B cell (primary cell): ENCODE measurements at regions not wholly inside any gene's neighbourhood (a gene's known extent, or its start where the extent isn't known, plus 50 kb on each side); places are given as distances from the start of the nearest gene placed in this dataset.

Experiments used
- ATAC-seq: fragments of 200-7000 bp; cut with Tn5 transposase; one replicate; pipeline ENCODE4 v1.10.0; 2021; ENCODE audit warnings: low read depth, mild to moderate bottlenecking, moderate number of reproducible peaks, moderate library complexity
- CTCF ChIA-PET: fragments of 350-600 bp; sonication (Branson Sonifier 250); formaldehyde crosslinking; loops from one replicate; lab custom pipeline; 2021; ENCODE audit warnings: antibody characterized with exemption, inconsistent platforms; lab: Charles Lee
- POLR2A ChIA-PET: fragments of 350-600 bp; sonication (Branson Sonifier 250); formaldehyde crosslinking; loops from one replicate; lab custom pipeline; 2021; ENCODE audit warnings: antibody characterized with exemption; lab: Charles Lee
- DNase-seq: peaks from one replicate; pipeline ENCODE4 v3.0.0; 2013
- H2AFZ ChIP-seq: 2 replicates; pipeline ENCODE4 v1.6.1; 2012; ENCODE audit warnings: mild to moderate bottlenecking, low read depth, low read length; ENCODE audit not compliant: insufficient read depth, poor library complexity, severe bottlenecking
- H3K27ac ChIP-seq, 2 donors: 1 replicate in 1 of 2; 2 replicates in 1 of 2; pipeline ENCODE4 v1.5.1; 2012 to 2013; ENCODE audit warnings: low read length in 2 of 2, mild to moderate bottlenecking in 2 of 2, moderate library complexity in 1 of 2
- H3K27me3 ChIP-seq, 4 experiments: fragments of 200-600 bp in 1 of 4; sonication (generic) in 1 of 4; replicated peaks in 1 of 4; 1 replicate in 2 of 4; 2 replicates in 2 of 4; pipeline versions ENCODE4 v1.6.1 to v1.7.0; 2013 to 2016; ENCODE audit warnings: low read length in 3 of 4, mild to moderate bottlenecking in 2 of 4, mixed read lengths in 1 of 4, moderate library complexity in 1 of 4; ENCODE audit not compliant: insufficient read depth in 4 of 4, control insufficient read depth in 3 of 4; ENCODE audit errors: control extremely low read depth in 1 of 4
- H3K36me3 ChIP-seq, 2 experiments: replicated peaks in 1 of 2; 1 replicate in 1 of 2; 2 replicates in 1 of 2; pipeline versions ENCODE4 v1.6.1 to v1.7.1; 2013; ENCODE audit warnings: low read length in 1 of 2; ENCODE audit not compliant: insufficient read depth in 2 of 2, control insufficient read depth in 1 of 2; ENCODE audit errors: control extremely low read depth in 1 of 2, extremely low read depth in 1 of 2
- H3K4me1 ChIP-seq, 2 donors: fragments of 200-600 bp in 1 of 2; sonication (generic) in 1 of 2; 1 replicate in 1 of 2; 2 replicates in 1 of 2; pipeline versions ENCODE4 v1.5.1 to v1.6.1; 2013 to 2017; ENCODE audit warnings: low read length in 2 of 2; ENCODE audit not compliant: control insufficient read depth in 2 of 2, insufficient read depth in 2 of 2
- H3K4me2 ChIP-seq: replicated peaks from 2 replicates; pipeline ENCODE3; 2012; ENCODE audit warnings: mild to moderate bottlenecking, low read depth, low read length; ENCODE audit not compliant: poor library complexity, severe bottlenecking
- H3K4me3 ChIP-seq, 5 experiments: fragments of 200-600 bp in 1 of 5; sonication (generic) in 1 of 5; 1 replicate in 3 of 5; 2 replicates in 2 of 5; pipeline versions ENCODE4 v1.5.1 to v1.7.0; 2011 to 2016; ENCODE audit warnings: low read length in 4 of 5, mild to moderate bottlenecking in 4 of 5, low read depth in 2 of 5, control low read depth in 1 of 5, moderate library complexity in 1 of 5; ENCODE audit not compliant: insufficient read depth in 1 of 5; ENCODE audit errors: control extremely low read depth in 1 of 5, extremely low read depth in 1 of 5
- H3K79me2 ChIP-seq: fragments of 200-600 bp; sonication (generic); one replicate; pipeline ENCODE4 v1.6.0; 2016; ENCODE audit warnings: low read length; ENCODE audit not compliant: control insufficient read depth, insufficient read depth
- H3K9ac ChIP-seq: fragments of 200-600 bp; sonication (generic); 2 replicates; pipeline ENCODE4 v1.6.1; 2017; ENCODE audit warnings: mild to moderate bottlenecking, low read length, moderate library complexity
- H3K9me3 ChIP-seq, 3 donors: one replicate each; pipeline versions ENCODE4 v1.6.1 to v1.7.1; 2013; ENCODE audit warnings: low read length in 2 of 3; ENCODE audit not compliant: control insufficient read depth in 2 of 3, insufficient read depth in 1 of 3; ENCODE audit errors: control extremely low read depth in 1 of 3
- H4K20me1 ChIP-seq: 2 replicates; pipeline ENCODE4 v1.6.0; 2012; ENCODE audit warnings: mild to moderate bottlenecking, low read length; ENCODE audit not compliant: insufficient read depth, control insufficient read depth, poor library complexity, severe bottlenecking
- H3K27ac Mint-ChIP-seq: one replicate; pipeline ENCODE4 v1.8.0; 2021; ENCODE audit warnings: mixed read lengths
- H3K27me3 Mint-ChIP-seq: one replicate; pipeline ENCODE4 v1.8.0; 2021; ENCODE audit warnings: mixed read lengths
- H3K4me1 Mint-ChIP-seq: one replicate; pipeline ENCODE4 v1.8.0; 2021; ENCODE audit warnings: mixed read lengths
- H3K4me3 Mint-ChIP-seq: one replicate; pipeline ENCODE4 v1.8.0; 2021; ENCODE audit warnings: mixed read lengths
- H3K9me3 Mint-ChIP-seq: one replicate; pipeline ENCODE4 v1.8.0; 2022; ENCODE audit warnings: mixed read lengths; ENCODE audit not compliant: insufficient read depth
- CTCF ChIP-seq: fragments of 200-600 bp; IDR thresholded peaks from one replicate; pipeline ENCODE4 v1.8.0; 2022; ENCODE audit warnings: antibody characterized with exemption, mild to moderate bottlenecking
- EZH2 ChIP-seq: IDR thresholded peaks from 2 replicates; pipeline ENCODE4 v1.6.1; 2012; ENCODE audit warnings: borderline replicate concordance, low read depth, mild to moderate bottlenecking, moderate library complexity, low read length; ENCODE audit not compliant: insufficient read depth, poor library complexity, severe bottlenecking
- WGBS: methylation state at CpG from one replicate; pipeline ENCODE4 v1.1.5; 2013; ENCODE audit warnings: missing lambda C conversion rate; ENCODE audit not compliant: insufficient coverage; 5-methylcytosine and 5-hydroxymethylcytosine counted together
- intact Hi-C: fragments of 100-400 bp; cut with micrococcal nuclease; formaldehyde crosslinking; loops from one replicate; pipeline ENCODE4 v1.10.0; 2022

- WGBS, result 96% methylated on average over 3 of the region's 5 CpGs
- Mint-ChIP-seq H3K4me3 (no peak overlapping the region), H3K27me3 (no peaks in the 10 kb centered on the region), H3K9me3 (peaks cover 4% of the 10 kb centered on the region), H3K4me1 (no peaks in the 10 kb centered on the region), H3K27ac (no peak overlapping the region)
- no peaks in the 10 kb centered on the region for H3K4me1 ChIP-seq
- intact Hi-C loops, result no loop called here
- POLR2A ChIA-PET, result no interaction called here
- CTCF ChIA-PET, result no interaction called here
- TF ChIP-seq EZH2 (no peak), CTCF (no peak)
- H3K27ac ChIP-seq, result no peak overlapping the region
- no peak overlapping the region for H3K4me2 ChIP-seq
- no peaks in the 10 kb centered on the region for H4K20me1 ChIP-seq
- ATAC-seq, result no peak
- no peak overlapping the region for H3K4me3 ChIP-seq
- H3K79me2 ChIP-seq, result no peaks in the 10 kb centered on the region
- H2AFZ ChIP-seq, result no peak overlapping the region
- no peaks in the 10 kb centered on the region for H3K27me3 ChIP-seq
- DNase-seq, result no peak
- H3K9me3 ChIP-seq, result no peaks in the 10 kb centered on the region
- no peak overlapping the region for H3K9ac ChIP-seq
- H3K36me3 ChIP-seq, result no peaks in the 10 kb centered on the region
Measured at GRCh38 chr15:94889153-94889552, 657.8 kb downstream of the MCTP2 start.

- Histone ChIP-seq H3K9ac (no peak overlapping the region), H3K4me1 (no peaks in the 10 kb centered on the region), H3K27me3 (no peaks in the 10 kb centered on the region), H3K9me3 (no peaks in the 10 kb centered on the region), H3K79me2 (no peaks in the 10 kb centered on the region), H4K20me1 (no peaks in the 10 kb centered on the region), H3K4me2 (no peak overlapping the region), H2AFZ (no peak overlapping the region), H3K27ac (no peak overlapping the region), H3K36me3 (no peaks in the 10 kb centered on the region), H3K4me3 (no peak overlapping the region)
- ATAC-seq (no peak), DNase-seq (no peak)
- CTCF ChIA-PET, result no interaction called here
- no peak for TF ChIP-seq EZH2
- no peak for TF ChIP-seq CTCF
- Mint-ChIP-seq H3K9me3 (peaks cover 4% of the 10 kb centered on the region), H3K27me3 (no peaks in the 10 kb centered on the region), H3K4me1 (no peaks in the 10 kb centered on the region), H3K4me3 (no peak overlapping the region), H3K27ac (no peak overlapping the region)
- intact Hi-C loops, result no loop called here
- POLR2A ChIA-PET, result no interaction called here
Measured at GRCh38 chr15:94893091-94893490, 661.7 kb downstream of the MCTP2 start.
